ENCODE measurements at regions not wholly inside any gene's neighbourhood (a gene's known extent, or its start where the extent isn't known, plus 50 kb on each side); places are given as distances from the start of the nearest gene placed in this dataset.

GRCh38 chr10:43006490-43006889, 70.4 kb upstream of the RET start:
- Mint-ChIP-seq H3K36me3 (ENCODE audit: low read depth, unreplicated experiment) (no peaks in the 10 kb centered on the region), H3K27me3 (ENCODE audit: unreplicated experiment) (no peaks in the 10 kb centered on the region), H3K4me1 (ENCODE audit: unreplicated experiment) (no peaks in the 10 kb centered on the region), H3K4me3 (ENCODE audit: unreplicated experiment) (no peak overlapping the region), H3K9me3 (ENCODE audit: unreplicated experiment) (no peaks in the 10 kb centered on the region), H3K27ac (ENCODE audit: unreplicated experiment) (no peak overlapping the region)
- TF ChIP-seq CTCF (IDR thresholded peaks at IDR 0.05; ENCODE audit: unreplicated experiment): no peak
- DNase-seq (ENCODE audit: low spot score): no peak

GRCh38 chr10:43012578-43012977, 64.3 kb upstream of the RET start:
- no peak for TF ChIP-seq CTCF (IDR thresholded peaks at IDR 0.05; ENCODE audit: unreplicated experiment)
- H3K27me3 Mint-ChIP-seq (ENCODE audit: unreplicated experiment): no peaks in the 10 kb centered on the region
- no peaks in the 10 kb centered on the region for H3K36me3 Mint-ChIP-seq (ENCODE audit: low read depth, unreplicated experiment)
- no peak overlapping the region for H3K4me3 Mint-ChIP-seq (ENCODE audit: unreplicated experiment)
- no peak for DNase-seq (ENCODE audit: low spot score)
- H3K27ac Mint-ChIP-seq (ENCODE audit: unreplicated experiment): no peak overlapping the region
- no peaks in the 10 kb centered on the region for H3K4me1 Mint-ChIP-seq (ENCODE audit: unreplicated experiment)
- peaks cover 5% of the 10 kb centered on the region for H3K9me3 Mint-ChIP-seq (ENCODE audit: unreplicated experiment)

- H3K36me3 Mint-ChIP-seq (ENCODE audit: low read depth, unreplicated experiment): no peaks in the 10 kb centered on the region
- H3K4me1 Mint-ChIP-seq (ENCODE audit: unreplicated experiment): no peaks in the 10 kb centered on the region
- H3K27ac Mint-ChIP-seq (ENCODE audit: unreplicated experiment): no peak overlapping the region
- peaks cover 5% of the 10 kb centered on the region for H3K9me3 Mint-ChIP-seq (ENCODE audit: unreplicated experiment)
- no peak for DNase-seq (ENCODE audit: low spot score)
- no peaks in the 10 kb centered on the region for H3K27me3 Mint-ChIP-seq (ENCODE audit: unreplicated experiment)
- no peak for TF ChIP-seq CTCF (IDR thresholded peaks at IDR 0.05; ENCODE audit: unreplicated experiment)
- H3K4me3 Mint-ChIP-seq (ENCODE audit: unreplicated experiment): no peak overlapping the region
Observed at GRCh38 chr10:43013065-43013464, 63.8 kb upstream of the RET start.

GRCh38 chr10:43024524-43024923, 52.3 kb upstream of the RET start:
- Mint-ChIP-seq H3K27ac (ENCODE audit: unreplicated experiment) (no peak overlapping the region), H3K4me3 (ENCODE audit: unreplicated experiment) (no peak overlapping the region), H3K36me3 (ENCODE audit: low read depth, unreplicated experiment) (peaks cover 4% of the 10 kb centered on the region), H3K9me3 (ENCODE audit: unreplicated experiment) (peaks cover 6% of the 10 kb centered on the region), H3K27me3 (ENCODE audit: unreplicated experiment) (peaks cover 9% of the 10 kb centered on the region), H3K4me1 (ENCODE audit: unreplicated experiment) (peaks cover 19% of the 10 kb centered on the region)
- DNase-seq (ENCODE audit: low spot score): no peak
- no peak for TF ChIP-seq CTCF (IDR thresholded peaks at IDR 0.05; ENCODE audit: unreplicated experiment)

DNA sequence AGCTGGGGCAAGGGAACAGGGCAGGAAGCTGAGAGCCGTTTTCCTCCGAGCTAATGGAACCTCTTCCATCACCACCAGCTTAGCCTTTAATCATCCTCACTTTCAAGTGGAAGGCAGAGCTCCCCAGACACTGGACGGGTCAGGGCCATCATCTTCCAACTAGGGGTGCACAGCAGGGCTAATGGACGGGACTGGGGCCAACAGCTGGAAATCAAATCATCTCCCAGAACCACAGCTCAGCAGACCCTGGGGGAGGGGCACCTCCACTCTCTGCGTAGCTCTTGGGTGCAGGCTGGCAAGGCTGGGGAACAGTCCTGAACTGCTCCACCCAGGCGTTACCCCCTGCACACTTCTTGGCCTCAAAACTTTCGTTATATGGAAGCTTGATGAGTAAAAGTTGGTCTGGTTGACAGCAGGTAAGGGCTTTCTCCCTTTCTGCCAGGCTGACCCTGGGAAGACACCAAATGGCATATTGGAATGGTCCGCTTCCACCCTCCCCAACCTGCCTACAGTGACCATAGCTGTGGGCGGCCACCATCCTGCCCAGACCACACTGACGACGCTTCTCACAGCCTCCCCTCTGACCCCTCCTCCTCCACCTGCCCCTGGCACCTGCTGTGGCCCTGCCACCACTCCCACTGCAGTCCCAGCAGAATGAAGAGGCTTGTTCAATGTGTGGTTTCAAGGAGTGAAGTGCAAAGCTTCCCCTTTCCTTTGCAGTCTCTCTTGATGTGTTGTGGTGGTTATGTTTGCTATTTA, 51.7 kb upstream of the RET start:
- Mint-ChIP-seq H3K27me3 (ENCODE audit: unreplicated experiment) (peaks cover 9% of the 10 kb centered on the region), H3K4me1 (ENCODE audit: unreplicated experiment) (peaks cover 19% of the 10 kb centered on the region), H3K36me3 (ENCODE audit: low read depth, unreplicated experiment) (peaks cover 4% of the 10 kb centered on the region), H3K9me3 (ENCODE audit: unreplicated experiment) (peaks cover 6% of the 10 kb centered on the region), H3K27ac (ENCODE audit: unreplicated experiment) (no peak overlapping the region), H3K4me3 (ENCODE audit: unreplicated experiment) (no peak overlapping the region)
- no peak for TF ChIP-seq CTCF (IDR thresholded peaks at IDR 0.05; ENCODE audit: unreplicated experiment)
- no peak for DNase-seq (ENCODE audit: low spot score)
